ENCODE measurements at regions not wholly inside any gene's neighbourhood (a gene's known extent, or its start where the extent isn't known, plus 50 kb on each side); places are given as distances from the start of the nearest gene placed in this dataset.

GRCh38 chr6:12481850-12482249 is 191.7 kb downstream of the EDN1 start:
- no peak for DNase-seq
- H3K27ac ChIP-seq: no peak overlapping the region
- no peak overlapping the region for H3K4me3 ChIP-seq
- H3K36me3 ChIP-seq: no peaks in the 10 kb centered on the region
- no peaks in the 10 kb centered on the region for H3K27me3 ChIP-seq
- intact Hi-C loops (cut with DNase I; ENCODE audit: low total_unique reads): no loop called here
- peaks cover 0 to 11% (median 5%) of the 10 kb centered on the region in 4 donors for H3K4me1 ChIP-seq
- no peaks in the 10 kb centered on the region for H3K9me3 ChIP-seq
- TF ChIP-seq, protein P1, sequence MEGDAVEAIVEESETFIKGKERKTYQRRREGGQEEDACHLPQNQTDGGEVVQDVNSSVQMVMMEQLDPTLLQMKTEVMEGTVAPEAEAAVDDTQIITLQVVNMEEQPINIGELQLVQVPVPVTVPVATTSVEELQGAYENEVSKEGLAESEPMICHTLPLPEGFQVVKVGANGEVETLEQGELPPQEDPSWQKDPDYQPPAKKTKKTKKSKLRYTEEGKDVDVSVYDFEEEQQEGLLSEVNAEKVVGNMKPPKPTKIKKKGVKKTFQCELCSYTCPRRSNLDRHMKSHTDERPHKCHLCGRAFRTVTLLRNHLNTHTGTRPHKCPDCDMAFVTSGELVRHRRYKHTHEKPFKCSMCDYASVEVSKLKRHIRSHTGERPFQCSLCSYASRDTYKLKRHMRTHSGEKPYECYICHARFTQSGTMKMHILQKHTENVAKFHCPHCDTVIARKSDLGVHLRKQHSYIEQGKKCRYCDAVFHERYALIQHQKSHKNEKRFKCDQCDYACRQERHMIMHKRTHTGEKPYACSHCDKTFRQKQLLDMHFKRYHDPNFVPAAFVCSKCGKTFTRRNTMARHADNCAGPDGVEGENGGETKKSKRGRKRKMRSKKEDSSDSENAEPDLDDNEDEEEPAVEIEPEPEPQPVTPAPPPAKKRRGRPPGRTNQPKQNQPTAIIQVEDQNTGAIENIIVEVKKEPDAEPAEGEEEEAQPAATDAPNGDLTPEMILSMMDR (IDR thresholded peaks at IDR 0.05): no peak

DNA sequence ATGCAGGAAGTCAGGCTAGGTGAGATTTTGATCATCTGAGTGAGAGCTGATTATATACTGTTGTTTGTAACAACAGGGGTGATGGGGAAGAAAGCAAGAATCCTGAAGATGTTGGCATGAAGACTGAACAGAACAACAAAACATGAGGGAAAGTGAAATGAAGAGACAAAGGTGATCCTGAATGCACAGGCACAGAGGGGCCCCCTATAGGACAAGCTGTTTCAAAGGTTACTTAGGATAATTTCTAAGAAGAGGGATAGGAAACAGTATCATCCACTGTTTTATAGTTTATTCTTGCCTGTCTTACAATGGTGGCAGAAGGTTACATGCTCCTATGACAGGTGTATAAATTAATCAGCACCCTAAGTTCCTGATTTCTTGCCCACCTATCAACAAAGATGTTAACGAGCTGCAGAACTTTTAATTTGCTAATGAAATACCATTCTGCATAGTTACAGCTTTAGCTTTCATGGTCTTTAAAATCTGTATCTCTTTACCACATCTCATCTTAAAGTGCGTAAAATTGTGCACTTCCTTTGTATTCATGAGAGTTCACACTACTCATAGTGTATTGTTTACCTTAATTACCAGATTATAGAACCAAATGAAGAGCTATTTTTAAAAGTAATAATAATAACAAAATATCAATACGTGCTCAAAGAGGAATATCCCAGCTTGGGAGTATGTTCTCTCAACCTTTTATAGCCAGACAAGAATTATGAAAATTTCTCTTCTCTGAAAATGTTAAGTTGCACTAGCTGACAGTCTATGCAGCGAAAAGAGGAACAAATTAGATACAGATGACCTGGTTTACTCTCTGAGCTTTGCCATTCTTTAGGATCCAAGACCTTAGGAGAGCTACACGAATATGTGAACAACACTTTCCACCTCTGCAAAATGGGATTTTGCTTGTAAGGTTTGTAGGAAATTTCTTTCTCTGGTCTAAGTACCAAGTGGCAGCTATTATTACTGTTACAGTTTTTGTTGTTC is 192.5 kb downstream of the EDN1 start:
- Histone ChIP-seq H3K36me3 (no peaks in the 10 kb centered on the region), H3K4me3 (no peak overlapping the region), H3K9me3 (peaks cover 0 to 3% (median 0%) of the 10 kb centered on the region in 3 donors), H3K27me3 (no peaks in the 10 kb centered on the region), H3K27ac (no peak overlapping the region), H3K4me1 (peaks cover 0 to 11% (median 5%) of the 10 kb centered on the region in 4 donors)
- intact Hi-C loops (cut with DNase I; ENCODE audit: low total_unique reads): no loop called here
- no peak for DNase-seq
- TF ChIP-seq, protein P1 (IDR thresholded peaks at IDR 0.05): no peak

GRCh38 chr6:12483712-12484111 is 193.6 kb downstream of the EDN1 start:
- H3K4me3 ChIP-seq: no peak overlapping the region
- H3K9me3 ChIP-seq: peaks cover 0 to 3% (median 0%) of the 10 kb centered on the region in 3 donors
- no peaks in the 10 kb centered on the region for H3K27me3 ChIP-seq
- peak overlapping the region in 1 of 2 donors; percentile 47 for H3K27ac ChIP-seq
- intact Hi-C loops (cut with DNase I; ENCODE audit: low total_unique reads): no loop called here
- H3K36me3 ChIP-seq: no peaks in the 10 kb centered on the region
- TF ChIP-seq, protein P1 (IDR thresholded peaks at IDR 0.05): no peak
- H3K4me1 ChIP-seq: peaks cover 0 to 11% (median 5%) of the 10 kb centered on the region in 4 donors
- DNase-seq: no peak

DNA sequence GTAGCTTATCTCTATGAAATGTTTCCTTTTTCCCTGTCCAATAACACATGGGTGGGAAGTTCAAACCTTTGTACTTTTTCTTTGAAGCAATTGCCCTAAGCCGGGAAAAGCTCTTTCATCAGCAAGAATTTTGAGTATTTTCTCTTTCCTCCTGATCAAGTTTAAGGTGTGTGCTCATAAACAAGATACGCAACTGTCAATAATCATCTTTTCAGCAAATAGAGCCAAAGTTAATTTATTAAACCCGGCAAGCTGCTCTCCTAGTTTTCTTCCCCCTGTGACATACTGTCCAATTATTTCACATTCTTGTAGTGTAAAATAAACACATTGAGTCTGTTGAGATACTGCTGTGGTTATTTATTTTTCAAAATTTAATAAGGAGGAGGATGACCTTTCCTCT is 194.4 kb downstream of the EDN1 start:
- H3K4me1 ChIP-seq: peaks cover 0 to 11% (median 5%) of the 10 kb centered on the region in 4 donors
- peaks cover 0 to 3% (median 0%) of the 10 kb centered on the region in 3 donors for H3K9me3 ChIP-seq
- no peaks in the 10 kb centered on the region for H3K36me3 ChIP-seq
- no peak overlapping the region for H3K27ac ChIP-seq
- intact Hi-C loops (cut with DNase I; ENCODE audit: low total_unique reads): no loop called here
- H3K4me3 ChIP-seq: no peak overlapping the region
- DNase-seq: no peak
- no peaks in the 10 kb centered on the region for H3K27me3 ChIP-seq
- TF ChIP-seq, protein P1 (IDR thresholded peaks at IDR 0.05): no peak

DNA sequence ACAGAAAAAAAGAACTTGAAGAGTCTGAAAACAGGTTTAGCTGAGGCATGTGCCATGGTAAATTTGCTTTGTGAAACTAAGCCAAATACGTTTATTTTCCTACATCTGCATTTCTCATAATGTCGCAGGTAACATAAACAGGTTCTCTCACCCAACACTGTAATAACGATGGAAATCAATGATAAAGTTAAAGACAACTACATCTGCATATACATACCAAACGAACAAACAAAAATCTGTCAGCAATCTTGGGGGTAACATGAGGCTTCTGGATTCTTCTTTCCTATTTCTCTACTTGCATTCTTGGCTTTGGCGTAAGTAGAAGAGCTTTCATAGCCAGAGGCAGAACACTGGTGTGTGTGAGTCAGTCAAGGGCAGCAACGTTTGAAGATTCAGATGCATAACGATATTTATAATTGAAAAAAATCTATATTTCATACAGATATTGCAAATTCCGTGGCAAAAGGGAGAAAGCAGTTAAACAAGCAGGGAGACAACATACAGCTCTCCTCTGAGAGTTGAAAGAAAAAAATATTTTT is 195.1 kb downstream of the EDN1 start:
- H3K9me3 ChIP-seq: peaks cover 0 to 3% (median 0%) of the 10 kb centered on the region in 3 donors
- no peaks in the 10 kb centered on the region for H3K36me3 ChIP-seq
- H3K27me3 ChIP-seq: no peaks in the 10 kb centered on the region
- H3K4me3 ChIP-seq: no peak overlapping the region
- TF ChIP-seq, protein P1 (IDR thresholded peaks at IDR 0.05): no peak
- H3K4me1 ChIP-seq: peaks cover 0 to 17% (median 5%) of the 10 kb centered on the region in 4 donors
- DNase-seq: no peak
- no peak overlapping the region for H3K27ac ChIP-seq
- intact Hi-C loops (cut with DNase I; ENCODE audit: low total_unique reads): no loop called here
